GM21447 (cell line): ENCODE measurements at regions not wholly inside any gene's neighbourhood (a gene's known extent, or its start where the extent isn't known, plus 50 kb on each side); places are given as distances from the start of the nearest gene placed in this dataset.
"Not testable (repeated sequence)": the region's sequence is repeated elsewhere in the genome, so short reads cannot be mapped to it uniquely, and the experiment has no call there.

Source experiments
- ATAC-seq: cut with Tn5 transposase; IDR thresholded peaks from one replicate; pipeline ENCODE4 v1.9.1; 2021; ENCODE audit not compliant: unreplicated experiment

DNA sequence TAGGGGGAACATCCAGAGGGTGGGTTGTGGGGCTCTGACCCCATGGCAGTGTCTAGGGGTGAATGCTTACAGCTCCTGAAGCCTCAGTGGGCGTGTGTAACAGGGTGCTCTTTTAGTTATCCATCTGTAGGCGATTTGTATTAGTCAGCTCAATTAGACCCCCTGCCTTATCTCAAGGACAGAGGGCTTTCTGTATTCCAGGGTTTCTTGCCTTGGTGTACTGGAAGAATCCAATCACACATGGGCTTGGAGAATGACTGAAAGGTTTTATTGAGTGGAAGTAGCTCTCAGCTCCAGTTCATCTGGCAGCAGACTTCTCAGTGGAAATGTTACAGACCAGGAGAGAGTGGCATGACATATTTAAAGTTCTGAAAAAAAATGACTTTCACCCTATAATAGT is 334.0 kb upstream of the GCFC2 start:
- ATAC-seq, result no peak

DNA sequence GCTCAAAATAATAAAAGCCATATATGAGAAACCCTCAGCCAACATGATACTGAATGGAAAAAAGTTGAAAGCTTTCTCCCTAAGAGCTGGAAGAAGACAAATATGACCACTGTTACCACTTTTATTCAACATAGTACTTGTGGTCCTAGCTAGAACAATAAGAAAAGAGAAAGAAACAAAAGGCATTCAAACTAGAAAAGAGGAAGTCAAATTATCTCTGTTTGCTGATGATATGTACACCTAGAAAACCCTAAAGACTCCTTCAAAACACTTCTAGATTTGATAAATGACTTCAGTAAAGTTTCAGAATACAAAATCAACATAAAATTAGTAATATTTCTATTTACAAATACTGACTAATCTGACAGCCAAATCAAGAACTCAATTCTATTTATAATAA is 328.8 kb upstream of the GCFC2 start:
- ATAC-seq, result no peak

DNA sequence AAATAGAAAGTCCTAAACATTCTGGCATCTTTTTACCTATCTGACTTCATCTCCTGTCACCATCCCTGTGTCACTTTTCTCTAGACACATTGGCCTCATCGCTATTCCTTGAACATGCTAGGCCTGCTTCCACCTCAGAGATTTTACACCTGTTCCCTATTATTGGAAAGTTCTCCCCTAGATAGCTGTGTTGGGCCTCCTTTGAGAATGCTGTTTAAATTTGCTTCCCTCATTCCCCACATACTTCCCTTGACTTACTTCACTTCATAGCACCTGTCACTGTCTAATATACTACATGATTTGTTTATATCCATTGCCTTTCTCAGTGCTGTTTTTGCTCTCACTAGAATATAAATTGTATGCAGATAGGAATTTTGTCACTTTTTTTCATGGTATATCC is 317.0 kb upstream of the GCFC2 start:
- no peak for ATAC-seq

DNA sequence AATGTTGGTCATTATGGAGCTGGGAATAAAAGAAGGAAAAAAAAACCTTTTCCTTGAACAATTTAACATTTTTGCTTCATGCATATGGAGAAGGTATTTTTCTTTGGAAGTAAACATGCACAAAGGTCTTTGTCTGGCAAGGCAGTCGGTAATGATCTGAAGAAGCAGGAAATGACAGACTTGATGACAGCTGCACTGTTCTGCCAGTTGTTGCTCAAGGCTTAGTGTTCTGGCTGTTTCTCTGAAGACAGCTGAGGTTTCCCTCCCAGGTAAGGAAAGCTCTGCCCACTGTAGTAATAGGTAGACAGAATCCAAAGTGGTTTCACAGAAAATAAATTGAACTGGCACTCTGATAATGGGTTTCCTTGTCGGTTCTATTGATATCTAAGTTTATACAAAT is 308.4 kb upstream of the GCFC2 start:
- ATAC-seq, result no peak

DNA sequence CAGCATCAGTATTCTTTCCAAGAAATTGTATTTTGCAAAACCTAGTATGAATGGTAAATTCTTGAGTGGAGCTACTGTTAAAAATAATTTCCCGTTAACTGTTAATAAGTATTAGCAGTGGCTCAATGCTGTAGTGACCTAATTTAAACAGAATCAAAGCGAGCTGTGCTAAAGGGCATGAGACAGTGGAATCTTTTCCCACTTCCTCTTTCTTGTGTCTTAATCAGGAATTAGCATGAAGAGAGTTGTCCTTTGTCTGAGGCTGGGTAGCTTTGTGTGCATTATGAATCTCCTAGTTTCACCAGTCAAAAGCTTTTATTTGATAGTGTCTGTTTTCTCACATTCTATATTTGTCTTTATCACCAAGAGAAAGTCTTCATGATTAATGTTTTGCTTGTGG is 298.8 kb upstream of the GCFC2 start:
- no peak for ATAC-seq

DNA sequence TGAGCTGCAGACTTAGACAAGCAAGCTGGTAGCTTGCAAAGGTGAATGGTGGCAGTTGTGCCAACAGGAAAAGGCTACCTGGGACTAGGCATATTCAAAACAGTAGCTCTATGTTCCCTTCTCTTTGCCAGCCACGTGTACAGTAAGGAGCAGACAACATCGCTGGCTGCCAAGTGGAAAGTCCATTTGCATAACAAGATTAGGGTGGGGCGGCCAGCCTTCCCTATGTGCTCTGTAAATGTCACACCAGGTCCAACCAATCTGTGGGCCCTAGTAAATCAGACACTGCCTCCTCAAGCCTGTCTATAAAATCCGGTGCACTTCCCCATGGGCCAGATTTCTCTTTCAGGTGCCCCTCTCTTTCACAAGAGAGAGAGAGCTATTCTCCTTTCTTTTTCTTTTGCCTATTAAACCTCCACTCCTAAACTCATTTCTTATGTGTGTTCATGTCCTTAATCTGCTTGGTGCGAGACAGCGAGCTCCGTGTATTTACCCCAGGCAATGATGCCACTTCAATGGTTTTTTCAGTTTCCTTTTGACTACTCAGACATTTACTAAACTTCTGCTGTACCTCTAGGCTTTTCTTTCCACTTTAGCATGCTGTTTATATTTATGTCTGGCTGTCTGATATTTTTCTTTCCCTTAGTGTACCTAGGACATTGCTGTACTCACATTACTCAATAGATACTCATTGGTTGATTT is 297.4 kb upstream of the GCFC2 start:
- ATAC-seq, result no peak

DNA sequence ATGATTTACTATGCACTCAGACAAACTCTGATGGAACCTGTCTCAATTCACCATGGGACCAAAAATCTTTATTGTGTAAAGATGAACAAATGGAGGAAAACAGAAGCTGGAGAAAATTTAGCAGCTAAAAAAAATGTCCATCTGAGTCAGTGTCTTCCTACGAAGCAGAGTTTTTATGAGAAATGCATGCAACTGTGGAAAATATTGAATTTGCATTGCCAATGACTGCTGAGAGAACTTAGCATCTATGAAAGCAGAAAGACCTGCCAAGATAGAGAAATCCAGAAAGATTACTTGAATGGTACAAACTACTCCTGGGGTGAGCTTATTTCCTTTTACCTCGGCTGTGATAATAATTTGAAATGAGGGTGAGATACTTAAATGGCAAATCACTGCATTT is 289.7 kb upstream of the GCFC2 start:
- ATAC-seq, result no peak

DNA sequence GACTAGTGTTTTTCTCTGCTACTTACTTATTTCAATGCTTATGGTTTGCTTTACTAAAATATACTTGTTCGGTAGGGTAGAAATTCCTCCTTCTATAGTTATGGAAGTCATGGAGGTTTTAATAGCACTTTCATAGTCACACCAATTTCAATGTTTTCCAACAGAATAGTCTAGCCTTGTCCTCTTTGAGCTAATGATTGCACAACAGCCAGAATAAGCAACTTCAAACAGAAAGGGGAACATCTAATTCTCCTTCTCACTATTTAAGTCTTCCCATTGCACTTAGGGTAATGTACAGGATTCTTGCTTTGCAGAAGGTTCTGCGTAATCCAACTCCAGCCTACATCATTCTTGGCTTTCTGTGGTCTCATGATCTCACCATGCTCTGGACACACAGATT is 287.7 kb upstream of the GCFC2 start:
- no peak for ATAC-seq

DNA sequence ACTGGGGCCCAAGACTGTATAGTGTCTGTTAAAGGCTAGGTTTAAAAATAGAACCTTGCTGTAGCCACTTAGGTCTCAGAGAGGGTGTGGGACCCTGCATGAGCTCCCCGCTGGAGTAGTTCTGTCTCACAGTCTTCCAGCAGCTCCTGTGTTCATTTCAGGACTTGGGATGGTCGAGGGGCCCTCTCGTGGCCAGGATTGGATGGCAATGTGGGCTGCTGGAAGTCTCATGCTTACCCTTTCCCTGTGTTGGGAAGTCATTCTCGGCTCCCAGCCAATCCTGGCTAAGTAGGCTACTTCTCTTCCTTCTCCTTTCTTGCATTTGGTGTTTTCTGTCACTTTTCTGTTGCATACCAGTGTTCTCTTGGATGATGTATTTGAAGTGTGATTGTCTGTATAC is 284.0 kb upstream of the GCFC2 start:
- ATAC-seq, result no peak

DNA sequence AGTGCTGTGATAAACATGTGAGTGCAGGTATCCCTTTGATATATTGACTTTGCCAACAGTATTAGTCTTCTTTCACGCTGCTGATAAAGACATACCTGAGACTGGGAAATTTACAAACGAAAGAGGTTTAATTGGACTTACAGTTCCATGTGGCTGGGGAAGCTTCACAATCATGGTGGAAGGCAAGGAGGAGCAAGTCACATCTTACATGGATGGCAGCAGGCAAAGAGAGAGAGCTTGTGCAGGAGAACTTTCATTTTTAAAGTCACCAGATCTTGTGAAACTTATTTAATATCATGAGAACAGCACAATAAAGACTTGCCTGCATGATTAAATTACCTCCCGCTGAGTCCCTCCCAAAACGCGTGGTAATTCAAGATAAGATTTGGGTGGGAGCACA is 277.9 kb upstream of the GCFC2 start:
- ATAC-seq, result not testable (repeated sequence)

DNA sequence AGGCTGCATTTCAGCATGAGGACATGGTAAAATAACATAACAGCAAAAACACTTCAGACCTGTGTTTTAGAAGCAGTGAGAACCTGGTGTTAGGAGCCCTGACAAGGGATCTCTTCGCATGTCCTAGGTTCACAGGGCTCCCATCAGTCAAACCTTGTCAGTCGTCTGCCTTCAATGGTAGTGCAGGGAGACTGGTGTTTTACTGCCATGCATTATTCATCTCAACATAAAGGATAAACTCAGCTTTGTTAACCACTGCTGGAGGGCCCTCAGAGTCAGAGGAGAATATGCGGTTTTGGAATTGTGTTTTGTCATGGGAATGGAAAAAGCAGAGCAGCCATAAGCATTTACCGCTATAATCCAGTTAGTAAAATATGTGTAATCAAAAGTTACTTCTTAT is 275.9 kb upstream of the GCFC2 start:
- ATAC-seq, result no peak

DNA sequence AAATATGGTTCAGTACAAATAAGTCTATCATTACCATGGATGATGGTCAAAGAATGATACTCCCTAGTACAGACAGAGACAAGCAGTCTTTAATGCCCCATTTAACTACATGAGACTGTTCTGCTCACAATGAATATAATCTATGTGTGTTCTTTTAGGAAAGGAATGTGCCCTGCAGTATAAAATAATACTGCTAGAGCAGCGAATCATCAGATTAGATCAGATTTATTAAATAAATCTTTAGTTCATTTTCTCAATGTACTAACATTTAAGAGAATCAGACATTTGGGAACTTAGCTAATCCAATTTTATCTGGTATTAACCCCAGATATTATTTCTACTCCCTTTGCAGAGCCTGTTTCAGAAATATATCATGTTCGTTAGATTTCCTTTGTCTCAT is 272.0 kb upstream of the GCFC2 start:
- no peak for ATAC-seq

DNA sequence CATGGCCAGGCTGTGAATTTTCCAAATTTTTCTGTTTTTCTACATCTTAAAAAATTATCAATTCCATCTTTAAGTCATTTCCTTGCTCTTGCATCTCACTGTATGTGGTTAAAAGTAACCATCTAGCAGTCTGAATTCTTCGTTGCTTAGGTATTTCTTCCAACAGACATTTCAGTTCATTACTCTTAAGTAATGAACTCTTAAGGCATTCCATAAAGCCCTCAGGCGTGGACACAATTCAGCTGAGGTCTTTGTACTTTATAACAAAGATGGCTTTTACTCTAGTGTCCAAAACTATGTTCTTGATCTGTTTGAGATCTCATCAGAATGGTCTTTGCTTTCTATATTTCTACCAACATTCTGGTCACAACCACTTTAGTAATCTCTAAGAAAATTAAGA is 253.9 kb upstream of the GCFC2 start:
- ATAC-seq, result no peak

DNA sequence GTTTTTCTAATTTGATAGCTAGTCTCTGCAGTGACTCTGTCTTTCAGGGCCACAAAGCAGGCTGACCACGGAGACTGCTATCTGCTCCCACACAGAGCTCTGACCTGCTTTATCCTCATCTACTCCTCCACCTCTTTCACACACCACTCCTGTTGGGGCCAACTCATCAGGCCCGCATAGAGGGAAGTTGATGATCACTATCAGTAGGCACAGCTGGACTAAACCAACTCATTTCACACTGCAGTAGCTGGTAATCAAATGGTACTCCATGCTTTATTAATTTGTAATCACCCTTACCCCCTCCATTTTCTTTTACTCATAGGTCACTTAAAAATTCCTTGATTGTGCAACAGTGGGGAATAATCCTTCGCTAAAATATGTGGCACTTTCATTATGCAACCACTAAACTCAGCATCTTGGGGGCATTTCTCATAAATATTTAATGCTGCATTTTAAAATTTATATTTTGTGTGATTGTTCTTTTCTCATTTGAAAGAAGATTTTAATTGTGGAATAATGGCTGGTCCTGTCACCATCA is 249.8 kb upstream of the GCFC2 start:
- no peak for ATAC-seq

DNA sequence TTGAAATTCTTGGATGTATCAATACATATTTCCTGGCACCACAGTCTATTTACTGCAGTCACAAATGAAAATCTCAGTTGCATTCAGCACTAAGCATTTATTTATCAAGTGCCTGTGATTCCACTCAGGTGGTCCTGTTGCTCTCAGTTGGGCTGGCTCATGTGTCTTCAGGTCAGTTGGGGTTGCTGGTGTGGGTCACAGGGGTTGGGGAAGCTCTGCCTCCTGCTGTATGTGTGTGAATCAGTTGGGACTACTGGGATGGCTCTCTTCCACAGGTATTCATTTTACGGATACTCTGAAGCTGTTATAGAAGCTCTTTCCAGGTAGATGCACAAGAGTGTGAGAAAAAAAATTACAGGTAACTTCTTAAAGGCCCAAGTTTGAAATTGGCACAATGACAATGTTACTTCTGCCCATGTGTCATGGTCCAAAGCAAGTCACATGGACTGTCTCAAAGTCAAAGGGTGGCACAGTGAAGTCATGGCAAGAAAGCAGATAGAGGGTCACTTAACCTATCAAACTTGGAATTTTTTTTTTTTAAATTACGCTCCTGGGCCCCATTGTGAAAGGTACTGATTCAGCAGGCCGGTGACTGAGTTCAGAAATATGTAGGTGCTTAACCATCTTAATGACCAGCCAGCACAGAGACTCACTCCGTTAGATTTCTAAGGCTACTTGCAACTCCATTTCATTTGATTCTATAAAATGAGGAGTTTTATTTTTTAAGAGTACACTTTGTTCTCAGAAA is 249.2 kb upstream of the GCFC2 start:
- ATAC-seq, result no peak

DNA sequence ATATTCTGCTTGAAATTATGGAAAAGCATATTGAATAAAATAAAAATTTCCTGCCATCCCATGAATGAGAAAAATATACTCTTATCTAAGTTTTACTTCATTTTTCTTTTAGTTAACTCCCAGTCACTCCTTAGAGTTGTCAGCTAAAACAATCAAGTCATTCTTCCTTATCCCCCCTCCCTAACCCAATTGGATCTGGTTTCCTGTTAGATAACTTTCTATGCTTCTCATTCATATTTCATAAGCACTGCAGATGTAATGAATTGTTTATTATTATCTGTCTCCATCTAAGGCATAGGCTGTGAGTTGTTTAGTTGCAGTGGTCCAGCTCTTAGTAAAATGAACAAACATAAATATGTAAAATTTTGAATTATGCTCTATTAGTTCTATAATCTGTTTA is 244.0 kb upstream of the GCFC2 start:
- no peak for ATAC-seq

DNA sequence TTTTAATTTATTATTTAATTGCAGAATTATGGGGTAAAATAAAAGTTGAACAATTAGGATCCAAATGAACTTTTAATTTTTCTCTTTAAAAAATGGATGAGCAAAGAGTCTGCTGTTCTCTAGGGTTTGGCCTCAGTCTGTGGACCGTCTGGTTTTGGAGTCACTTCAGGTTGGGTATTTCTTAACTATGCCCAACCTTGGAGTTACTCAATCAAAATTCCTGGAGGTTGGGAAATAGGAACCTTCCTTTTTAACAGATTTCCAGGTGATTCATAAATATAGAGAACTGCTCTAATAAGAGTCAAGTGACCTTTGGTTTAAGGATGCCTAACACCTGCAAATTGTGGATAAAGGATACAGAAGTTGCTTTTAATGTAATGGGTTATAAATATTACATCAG is 241.5 kb upstream of the GCFC2 start:
- ATAC-seq, result no peak

DNA sequence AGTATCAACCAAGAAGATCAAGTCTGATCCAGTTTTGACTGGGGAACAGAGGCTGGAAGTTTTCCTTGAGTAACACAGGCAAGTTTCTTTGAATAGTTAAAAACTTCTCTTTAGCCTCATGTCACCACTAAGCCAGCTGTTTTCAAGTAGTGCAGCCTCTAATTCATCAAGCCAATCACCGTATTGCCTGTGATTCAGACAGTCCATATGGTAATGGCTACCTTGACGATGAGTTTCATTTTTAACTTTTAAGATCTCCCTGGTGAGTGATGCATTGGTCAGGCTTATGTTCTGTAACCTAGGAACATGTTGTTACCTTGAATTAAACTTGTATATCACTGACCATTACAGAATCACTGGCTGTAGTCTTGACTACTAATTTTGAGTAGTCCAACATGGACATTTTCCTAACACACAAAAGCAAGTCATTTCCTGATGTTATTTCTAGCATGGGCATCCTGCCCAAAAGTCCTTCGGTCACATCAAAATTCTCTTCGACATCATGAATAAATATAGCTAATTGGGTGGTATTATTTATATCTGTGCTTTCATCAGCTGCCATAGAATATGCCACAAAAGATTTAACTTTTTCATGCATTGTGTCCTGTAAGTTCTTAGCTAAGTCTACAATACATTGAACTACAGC is 238.8 kb upstream of the GCFC2 start:
- no peak for ATAC-seq

DNA sequence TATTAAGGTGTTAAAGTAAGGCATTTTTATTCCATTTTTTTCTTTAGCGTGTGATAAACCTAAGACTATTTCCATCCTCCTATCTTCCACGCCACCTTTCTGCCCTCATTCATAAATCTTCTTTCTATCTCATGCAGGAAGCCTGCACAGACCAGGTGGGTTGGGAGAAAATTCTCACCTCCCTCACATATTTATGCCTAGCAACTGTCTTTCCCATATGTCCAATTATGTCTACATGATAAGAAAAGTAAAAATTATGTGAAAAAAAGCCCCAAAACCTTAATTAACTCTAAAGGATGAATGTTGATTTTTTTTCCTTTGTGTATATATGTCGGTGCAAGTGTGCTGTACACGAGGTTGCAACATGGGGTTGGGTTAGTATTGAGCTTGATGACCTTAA is 225.6 kb upstream of the GCFC2 start:
- ATAC-seq, result no peak

DNA sequence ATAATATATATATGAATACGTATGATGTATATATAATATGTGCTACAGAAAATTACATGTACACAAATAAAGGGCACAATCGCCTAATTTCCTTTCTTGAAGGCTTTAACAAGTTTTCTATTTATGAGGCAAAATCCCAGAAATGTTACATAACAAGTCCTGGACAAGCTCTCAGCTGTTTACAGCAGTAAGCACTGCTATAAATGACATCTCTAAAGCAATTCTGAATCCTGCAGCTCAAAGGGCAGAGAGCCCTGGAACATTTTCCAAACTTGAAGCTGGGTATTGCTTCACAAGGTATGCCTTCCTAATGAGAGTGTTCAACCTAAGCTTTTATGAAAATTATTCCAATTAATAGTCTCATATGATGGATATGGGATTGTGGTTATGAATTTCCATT is 222.3 kb upstream of the GCFC2 start:
- ATAC-seq, result no peak

DNA sequence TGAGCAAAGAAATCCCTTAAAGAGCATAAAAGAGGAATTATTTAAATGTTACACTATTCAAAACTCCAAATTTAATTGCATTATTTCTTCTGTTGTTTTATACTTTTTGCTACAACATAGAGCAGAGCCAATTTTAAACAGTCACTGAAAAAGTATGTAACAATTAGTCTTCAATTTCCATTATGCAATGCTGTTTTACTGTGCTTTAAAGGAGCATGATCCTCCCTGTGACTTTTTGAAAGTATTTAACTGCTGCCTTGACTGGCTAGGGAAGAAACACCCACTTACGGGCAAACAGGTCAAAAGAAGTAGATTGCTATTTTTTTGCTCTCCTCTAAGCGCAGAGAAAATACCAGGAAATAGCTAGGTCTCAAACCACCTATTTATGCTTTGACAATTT is 217.4 kb upstream of the GCFC2 start:
- ATAC-seq, result no peak

DNA sequence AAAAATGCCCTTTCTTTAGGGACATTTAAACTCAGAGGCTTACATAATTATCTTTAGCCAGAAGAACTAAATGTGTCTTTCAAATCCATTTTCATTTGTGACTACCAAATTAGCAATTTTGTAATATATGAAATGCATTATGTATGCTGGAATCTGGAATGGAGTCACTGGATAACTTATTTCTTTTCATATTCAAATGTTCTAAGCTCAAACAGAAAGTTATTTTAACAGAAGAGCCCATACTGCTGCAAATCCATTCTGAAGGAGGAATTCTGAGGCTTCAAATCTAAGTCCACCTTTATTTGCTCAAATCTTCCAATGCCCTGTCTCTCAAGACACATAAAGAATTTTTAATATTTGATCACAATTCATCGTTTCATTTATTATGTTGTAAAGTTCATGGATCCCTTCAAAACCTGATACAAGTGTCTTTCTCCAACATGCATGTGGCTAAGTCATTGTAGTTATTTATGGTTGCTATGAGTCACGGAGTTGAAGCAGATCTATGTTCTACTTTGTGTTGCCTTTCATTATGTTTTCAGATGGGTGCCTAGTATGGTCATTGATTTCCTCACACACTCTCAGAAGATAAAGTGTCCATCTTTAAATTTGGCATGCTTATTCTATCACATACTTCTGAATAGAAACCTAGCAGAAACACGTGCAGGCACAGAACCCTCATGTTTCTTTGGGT is 214.8 kb upstream of the GCFC2 start:
- ATAC-seq, result no peak
